GM18867 (cell line): ENCODE measurements at regions not wholly inside any gene's neighbourhood (a gene's known extent, or its start where the extent isn't known, plus 50 kb on each side); places are given as distances from the start of the nearest gene placed in this dataset.
"Not testable (repeated sequence)": the region's sequence is repeated elsewhere in the genome, so short reads cannot be mapped to it uniquely, and the experiment has no call there.

Source experiments
- ATAC-seq: cut with Tn5 transposase; IDR thresholded peaks from one replicate; pipeline ENCODE4 v1.9.1; 2021; ENCODE audit warnings: mild to moderate bottlenecking, moderate library complexity; ENCODE audit not compliant: unreplicated experiment

DNA sequence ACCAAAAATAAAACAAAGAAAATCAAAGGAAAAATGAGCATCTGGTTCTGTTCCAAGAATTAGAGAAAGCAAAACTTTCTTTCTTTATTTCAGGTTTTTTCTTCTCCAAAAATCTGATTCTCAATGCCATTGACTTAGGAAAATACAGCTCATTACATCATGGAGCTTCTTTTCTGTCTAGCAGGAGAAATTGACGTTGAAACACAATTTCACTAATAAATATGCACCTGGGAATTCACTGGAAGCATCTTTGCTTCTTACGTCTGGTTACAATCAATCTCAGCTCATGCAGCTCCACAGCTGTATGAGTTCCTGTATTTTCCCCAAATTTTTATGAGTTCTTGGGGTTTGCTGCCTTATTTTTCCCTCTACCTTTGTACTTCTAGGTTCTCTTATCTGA, 1568.6 kb upstream of the GOT2 start:
- ATAC-seq = no peak

DNA sequence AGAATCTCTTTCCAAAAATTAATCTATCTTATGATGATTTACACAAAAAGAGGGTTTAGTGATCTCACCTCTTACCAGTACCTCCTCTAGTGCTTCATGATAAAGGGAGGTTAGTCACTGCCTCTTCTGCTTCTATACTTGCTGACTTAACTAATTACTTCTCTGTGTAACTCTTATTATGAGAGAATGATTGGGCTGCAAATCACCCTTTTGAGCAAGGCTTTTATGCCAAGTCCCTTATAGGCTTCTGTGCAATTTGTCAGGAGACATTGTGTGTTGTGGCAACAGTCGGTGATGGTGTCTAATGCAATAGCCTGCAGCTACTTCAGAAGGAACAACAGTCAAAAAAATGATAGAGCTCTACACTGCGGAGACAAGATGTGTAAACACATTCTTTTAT, 1568.1 kb upstream of the GOT2 start:
- ATAC-seq = no peak

DNA sequence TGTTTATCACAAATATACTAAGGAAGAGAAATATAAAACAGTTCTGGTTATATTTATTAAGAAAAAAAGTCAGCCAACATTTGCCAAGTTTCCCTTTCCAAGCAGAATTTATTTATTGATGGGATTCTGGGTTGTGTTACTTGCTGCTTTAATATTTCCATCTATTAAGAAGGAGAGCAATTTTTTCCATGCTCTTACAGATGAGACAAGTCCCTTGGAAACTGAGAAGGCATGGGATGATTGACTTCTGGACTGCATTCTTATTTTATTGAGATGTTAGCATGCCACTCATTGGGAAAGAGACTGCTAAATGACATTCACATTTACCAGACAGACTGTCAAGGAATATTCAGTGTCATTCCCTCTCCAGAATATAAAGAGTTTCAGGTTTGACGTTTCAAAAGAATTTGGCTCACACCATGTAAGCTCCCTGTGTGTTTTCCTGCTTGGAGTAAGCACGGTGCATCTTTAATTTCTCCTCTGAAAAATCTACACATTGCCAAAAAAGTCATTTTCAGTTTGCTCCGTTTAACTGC, 1565.2 kb upstream of the GOT2 start:
- no peak for ATAC-seq

DNA sequence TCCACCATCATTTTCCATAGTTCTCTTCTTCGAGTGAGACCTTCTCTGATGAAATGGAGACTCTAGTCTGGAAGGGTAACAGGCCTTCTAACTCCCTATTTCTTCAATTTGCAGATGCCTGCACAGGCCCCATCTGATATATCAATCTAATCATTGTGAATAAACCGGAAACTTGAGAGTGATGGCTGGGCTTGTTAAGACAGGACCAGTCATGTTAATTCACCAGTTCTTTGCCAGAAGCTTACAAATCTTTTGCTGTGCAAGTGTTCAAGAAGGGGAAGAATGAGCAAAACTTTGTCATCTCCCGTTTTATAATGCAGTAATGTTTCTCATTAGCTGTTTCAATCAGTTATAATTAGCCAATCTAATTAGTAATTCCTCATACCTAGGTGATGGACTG, 1561.3 kb upstream of the GOT2 start:
- ATAC-seq = no peak

DNA sequence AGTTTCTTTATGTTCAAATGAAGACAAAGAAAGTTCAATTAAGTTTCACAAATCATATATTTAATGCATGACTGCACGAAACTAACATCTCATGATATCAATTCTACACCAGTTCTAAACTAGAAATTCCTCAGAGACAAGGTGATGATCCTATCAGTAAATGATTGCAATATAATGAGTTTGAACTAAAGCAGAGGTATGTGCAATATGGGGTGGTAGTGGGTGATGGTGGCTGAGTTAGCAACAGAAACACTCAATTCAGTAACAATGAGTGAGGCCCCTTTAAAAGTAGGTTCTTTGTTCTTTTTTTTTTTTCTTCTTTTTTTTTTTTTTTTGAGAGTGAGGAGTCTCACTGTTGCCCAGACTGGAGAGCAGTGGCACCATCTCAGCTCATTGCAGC, 1551.7 kb upstream of the GOT2 start:
- no peak for ATAC-seq

DNA sequence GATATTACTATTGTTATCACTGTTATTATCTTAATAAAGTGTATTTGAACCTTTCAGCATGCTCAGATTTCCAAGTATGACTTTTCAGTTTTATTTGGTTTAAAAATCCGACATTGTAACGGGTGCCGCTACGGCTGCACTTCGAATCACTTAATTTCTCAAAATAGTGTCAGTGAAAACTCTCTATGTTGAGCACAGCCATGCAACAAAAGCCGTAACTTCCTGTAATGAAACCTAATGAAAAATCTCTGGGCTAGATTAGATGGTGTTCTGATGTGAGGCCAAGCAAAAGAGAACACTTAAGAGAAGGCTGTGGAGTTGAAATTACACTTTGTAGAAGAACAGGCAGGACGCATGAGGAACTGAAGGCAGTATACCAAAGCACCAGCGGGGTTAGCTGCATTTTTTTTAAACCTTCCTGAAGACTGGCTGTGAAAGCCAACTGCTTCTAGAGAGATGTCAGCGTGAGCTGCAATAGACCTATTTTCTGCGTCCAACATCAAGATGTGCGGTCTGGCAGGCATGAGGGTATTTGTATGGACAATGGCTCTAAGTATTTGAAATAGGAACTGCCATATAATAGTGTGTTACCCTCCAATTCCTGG, 1545.0 kb upstream of the GOT2 start:
- ATAC-seq = no peak

DNA sequence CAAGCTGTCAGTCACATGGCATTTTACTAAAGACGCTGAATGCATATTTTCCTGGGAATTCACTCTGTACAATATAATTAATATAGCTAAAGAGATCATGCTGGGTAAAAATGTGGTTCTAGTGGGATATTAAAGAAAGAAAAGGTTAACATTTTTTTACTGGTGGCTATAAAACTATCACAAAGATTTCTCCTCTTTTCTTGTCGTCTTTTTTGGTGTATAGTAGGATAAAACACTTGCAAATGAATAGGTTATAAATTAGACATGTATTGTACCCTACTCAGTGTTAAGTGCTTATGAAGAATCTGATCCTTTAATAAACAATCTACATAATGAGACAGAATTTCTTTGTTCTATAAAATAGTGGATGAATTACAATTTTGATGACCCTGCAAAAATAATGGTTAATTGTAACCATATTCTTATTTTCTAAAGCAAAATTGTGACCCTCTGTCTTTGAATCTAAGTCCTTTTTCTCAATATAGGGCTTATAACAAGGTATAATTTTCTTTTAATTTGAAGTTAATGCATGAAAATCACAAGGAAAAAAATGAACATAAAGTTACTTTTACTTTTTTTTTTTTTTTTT, 1540.4 kb upstream of the GOT2 start:
- no peak for ATAC-seq

DNA sequence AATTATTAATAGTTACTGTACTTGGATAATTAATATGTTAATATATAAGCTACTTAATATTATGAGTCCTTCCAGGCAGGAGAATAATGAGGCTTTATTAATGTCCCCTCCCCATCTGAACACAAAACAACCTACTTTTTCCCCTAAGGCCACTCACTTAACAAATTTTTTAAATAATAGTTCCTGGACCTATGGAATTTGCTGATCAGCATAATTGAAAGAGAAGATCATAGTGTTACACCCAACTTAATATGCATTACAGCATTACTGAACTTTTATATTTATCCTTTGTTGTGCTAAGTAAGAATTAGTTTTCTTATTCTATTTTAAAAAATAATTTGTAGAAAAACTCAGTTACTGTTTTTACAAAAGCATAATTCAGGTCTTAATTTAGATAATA, 1537.7 kb upstream of the GOT2 start:
- no peak for ATAC-seq

DNA sequence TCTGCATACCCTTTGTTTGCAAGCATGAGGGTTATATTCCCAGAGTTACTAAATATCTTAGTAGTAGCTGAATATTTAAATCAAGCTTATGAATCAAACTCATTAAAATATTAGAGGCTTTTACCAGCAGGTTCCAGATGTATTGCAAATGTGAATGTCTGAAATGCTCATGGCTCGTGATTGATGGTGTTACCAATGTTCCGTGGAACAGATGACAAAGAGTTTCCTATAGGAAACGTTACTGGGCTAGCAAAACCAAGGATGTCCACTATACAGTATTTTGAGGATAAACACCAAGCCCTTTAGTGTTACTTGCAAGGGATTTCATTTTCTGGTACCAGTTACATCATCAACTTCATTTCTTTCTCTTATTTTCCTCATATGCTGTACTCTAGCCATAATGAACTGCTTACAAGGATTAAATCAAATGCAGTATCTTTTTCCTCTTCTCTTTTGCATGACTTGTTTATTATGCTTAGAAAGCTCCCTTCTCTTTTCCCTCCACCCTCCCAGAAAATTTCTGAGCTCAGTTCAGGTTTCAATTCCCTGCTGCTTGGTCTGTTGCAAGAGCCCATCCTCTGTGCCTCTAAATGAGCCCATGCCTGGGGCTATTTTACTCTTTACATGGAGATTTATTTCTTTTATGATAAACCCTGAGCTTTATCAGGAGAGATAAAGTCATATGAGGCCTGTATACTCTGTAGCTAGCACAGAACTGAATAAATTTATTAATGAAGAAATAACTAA, 1537.1 kb upstream of the GOT2 start:
- no peak for ATAC-seq

DNA sequence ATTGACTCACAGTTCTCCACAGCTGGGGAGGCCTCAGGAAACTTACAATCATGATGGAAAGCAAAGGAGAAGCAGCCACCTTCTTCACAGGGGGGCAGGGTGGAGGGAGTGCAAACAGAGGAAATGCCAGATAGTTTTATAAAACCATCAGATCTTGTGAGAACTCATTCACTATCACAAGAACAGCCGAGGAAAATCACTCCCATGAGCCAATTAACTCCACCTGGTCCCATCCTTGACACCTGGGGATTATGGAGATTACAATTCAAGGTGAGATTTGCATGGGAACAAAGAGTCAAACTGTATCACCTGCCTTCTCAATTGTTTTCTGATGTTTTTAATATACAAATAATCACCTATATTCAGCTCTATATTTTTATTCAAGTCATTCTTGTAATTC, 1527.3 kb upstream of the GOT2 start:
- ATAC-seq = no peak

DNA sequence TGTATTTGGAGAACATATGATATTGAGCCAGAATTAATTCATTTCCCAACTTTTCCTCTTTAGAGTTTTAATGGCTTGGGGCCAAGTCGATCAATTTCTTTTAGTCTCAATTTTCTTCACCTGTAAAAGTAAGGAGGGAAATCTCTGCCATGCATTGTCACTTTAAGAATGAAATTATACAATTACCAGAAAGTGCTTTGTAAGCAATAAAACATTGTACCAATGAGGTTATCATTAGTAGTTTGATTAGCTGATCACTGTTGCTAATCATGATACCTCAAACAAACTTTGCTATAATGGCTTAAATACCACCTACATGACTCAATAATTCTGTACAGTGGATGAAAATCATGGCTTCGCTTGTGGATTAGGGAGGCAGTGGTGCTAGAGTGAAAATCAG, 1525.8 kb upstream of the GOT2 start:
- no peak for ATAC-seq

DNA sequence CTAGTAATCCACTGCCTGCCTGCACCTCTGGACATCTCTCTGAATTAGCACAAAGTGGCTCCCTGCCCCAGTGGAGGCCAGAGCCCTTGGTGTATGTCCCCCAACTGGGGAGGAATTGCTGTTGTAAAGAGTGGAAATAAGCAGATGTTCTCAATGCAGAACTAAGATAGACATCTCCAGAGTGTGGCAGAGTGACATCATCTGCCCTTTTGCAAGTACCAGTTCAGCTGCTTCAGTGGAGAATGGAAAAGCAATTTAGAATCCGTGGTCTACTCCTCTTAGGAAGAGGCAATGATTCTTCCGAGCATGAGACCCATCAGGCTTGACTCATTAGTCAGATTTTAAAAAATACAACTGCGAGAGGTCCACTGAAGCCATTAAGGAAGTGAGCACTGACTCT, 1512.0 kb upstream of the GOT2 start:
- ATAC-seq = no peak

DNA sequence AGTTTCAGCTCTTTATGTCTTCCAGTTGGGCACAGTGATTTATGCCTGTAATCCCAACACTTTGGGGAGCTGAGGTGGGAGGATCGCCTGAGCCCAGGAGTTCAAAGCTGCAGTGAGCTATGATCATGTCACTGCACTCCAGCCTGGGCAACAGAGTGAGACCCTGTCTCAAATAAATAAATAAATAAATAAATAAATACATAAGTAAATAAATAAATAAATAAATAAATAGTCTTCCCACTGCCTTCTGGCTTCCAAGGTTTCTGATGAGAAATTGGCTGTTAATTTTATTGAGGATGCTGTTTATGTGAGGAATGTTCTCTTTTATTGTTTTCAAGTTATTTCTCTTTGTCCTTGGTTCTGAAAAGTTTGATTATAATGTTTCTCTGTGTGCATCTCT, 1507.6 kb upstream of the GOT2 start:
- no peak for ATAC-seq

DNA sequence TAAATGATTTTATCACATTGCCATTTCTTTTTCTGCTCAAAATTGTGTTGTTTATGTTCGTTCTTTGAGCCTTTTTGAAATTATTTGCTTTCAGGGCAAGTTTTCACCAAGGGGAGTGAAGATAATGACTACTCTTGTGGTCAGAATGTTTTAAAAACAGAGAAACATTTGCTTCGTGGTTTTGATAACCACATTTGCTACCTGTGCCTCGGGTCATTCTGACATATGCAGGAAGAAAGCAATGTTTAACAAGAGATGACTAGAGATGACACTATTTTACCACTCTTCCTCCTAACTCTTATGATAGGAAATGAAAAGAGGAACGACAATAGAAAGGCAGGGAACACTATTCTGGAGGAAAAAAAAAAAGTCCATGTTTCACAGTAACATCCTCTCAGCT, 1496.5 kb upstream of the GOT2 start:
- ATAC-seq = no peak

DNA sequence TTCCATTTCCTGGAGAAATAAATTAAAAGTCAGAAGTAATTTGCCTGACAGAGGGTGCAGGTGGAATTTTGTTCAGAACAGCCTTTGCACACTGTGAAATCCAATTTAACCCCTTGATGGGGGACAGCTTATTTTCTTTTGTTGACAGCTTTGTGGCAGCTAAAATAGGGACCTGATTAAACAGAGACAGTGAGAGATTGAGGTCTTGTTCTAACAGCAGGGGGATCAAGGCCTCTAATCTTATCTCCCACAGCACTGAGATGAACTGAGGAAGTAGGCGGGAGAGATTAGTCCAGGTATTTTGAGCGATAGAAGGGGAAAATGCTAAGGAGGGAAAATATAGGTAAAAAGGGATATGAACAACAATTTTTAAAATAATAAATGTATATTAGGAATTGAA, 1491.4 kb upstream of the GOT2 start:
- ATAC-seq = no peak

DNA sequence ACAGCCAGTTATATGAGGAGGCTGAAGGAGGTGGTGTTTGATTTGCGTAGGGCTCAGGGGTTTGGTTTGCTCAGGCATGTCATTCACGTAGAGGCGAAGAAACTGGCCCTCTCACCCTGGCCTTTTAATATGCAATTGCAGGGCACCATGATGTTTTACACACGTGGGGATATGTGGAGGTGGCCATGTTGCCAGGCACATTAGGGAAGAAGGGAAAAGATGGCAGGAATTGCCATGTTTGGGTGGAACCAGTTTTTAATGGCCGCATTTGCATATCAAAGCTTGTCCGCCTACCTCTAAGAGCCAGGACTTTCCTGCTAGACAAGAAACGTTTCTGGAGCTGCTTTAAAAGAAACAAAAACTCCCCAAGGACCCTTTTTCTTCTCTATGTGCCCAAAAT, 1483.7 kb upstream of the GOT2 start:
- ATAC-seq = no peak

DNA sequence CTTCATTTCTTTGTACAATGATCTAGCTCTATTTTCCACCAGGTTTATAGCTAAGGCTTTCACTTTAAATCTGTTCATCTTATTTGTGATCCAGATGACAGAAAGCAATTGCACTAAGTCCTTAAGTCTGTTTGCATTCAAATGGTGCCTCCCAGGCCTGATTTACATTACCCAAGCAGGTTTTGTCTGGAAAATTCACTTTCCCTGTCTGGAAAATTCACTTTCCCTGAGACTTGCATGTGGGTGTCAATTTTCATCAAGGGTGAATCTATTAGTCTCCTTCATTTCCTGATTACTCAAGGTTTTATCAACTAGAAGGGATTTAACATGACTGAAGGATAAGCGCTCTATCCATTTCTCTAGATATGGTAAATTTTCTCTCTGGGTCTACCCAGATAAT, 1480.2 kb upstream of the GOT2 start:
- no peak for ATAC-seq

DNA sequence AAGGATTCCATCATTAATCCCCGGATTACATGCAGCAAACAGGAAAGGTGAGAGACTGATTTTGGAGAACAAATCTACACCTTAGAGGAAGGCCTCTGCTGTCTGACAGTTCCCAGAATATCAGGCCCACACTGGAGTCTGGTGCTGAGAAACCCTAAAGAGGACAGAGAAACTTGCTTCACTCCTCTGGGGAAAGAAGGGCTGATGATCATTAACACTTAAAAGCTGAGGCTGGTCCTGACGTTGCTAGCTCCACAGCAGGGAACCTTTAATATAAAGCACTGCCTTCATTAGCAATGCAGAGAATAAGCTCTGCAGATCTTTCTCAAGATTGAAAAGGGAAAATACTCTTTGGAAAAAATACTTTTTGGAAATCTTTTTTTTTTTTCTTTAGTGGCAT, 1472.4 kb upstream of the GOT2 start:
- no peak for ATAC-seq

DNA sequence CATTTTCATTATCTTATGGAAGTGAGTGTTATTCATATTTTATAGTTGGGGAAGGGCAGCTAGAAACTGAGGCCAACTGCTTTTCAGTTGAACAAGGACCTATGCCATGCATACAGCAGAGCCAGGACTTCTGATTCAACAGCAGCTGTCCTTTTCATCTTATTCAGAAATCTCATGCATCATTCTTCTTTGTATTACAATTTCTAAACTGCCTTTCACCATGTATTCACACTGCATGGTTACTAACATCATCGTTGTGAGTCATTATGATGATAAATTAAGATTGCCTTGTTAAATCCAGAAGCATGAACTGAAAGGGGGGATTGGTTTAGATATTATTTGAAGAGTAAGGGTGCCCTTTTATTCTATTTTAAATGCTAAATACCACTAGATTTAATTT, 1470.1 kb upstream of the GOT2 start:
- ATAC-seq = no peak

DNA sequence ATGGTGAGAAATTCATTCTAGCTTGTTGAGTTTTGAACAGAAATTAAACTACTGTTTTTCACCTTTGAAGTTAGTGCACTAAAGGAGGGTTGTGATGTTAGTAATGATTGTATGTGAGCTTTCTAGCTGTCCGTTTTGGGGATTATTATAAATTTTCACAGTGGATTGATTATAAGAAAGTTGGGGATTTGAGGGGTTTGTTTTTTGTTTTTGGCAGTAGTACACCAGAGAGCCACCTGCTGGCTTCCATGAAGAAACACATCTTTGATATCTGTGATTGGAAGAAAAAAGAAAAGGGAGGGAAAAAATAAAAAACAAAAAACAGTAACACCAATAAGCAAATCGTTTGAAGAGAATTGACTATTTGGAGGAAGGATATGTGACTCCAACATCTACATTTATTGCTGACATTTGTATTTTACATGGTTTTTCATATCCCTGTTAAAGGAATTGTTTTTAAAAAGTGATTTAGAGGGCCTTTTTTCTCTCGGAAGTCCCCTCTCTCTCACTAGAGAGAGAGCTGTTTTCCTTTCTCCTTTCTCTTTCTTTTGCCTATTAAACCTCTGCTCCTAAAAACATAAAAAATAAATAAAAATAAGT, 1469.5 kb upstream of the GOT2 start:
- no peak for ATAC-seq

DNA sequence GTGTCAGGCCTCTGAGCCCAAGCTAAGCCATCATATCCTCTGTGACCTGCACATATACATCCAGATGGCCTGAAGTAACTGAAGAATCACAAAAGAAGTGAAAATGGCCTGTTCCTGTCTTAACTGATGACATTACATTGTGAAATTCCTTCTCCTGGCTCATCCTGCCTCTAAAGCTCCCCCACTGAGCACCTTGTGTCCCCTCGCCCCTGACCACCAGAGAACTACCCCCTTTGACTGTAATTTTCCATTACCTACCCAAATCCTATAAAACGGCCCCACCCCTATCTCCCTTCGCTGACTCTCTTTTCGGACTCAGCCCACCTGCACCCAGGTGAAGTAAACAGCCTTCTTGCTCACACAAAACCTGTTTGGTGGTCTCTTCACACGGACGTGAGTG, 1466.6 kb upstream of the GOT2 start:
- not testable (repeated sequence) for ATAC-seq

DNA sequence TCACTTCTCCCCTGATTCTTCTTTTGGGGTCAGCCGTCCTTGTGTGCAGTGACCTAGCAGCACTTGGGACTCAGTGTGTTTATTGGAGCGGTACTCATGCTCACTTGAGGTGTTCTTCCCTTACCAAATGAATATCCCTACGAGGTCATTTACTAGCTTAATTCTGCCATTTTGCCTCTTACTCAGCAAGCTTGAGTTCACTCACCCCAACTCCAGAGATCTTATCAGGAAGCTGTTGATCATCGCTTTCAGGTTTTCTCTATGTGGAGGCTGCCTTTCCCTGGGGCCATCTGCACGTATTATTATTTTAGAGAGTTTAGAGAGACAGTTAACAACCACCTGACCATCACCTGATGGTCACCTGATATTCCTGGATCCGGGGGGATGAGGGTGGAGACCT, 1466.0 kb upstream of the GOT2 start:
- no peak for ATAC-seq
